Type B pancreatic cell (in vitro differentiated cells): ENCODE measurements at regions not wholly inside any gene's neighbourhood (a gene's known extent, or its start where the extent isn't known, plus 50 kb on each side); places are given as distances from the start of the nearest gene placed in this dataset.
A peak's percentile ranks its signal among the peaks of the same experiment; 100 is the strongest.

Experiments used
- DNase-seq: peaks from one replicate; pipeline ENCODE4 v3.0.0; 2021; ENCODE audit warnings: mixed read lengths; ENCODE audit not compliant: unreplicated experiment; ENCODE audit errors: extremely low spot score
- H3K27ac Mint-ChIP-seq: 2 replicates; pipeline ENCODE4 v1.8.0; 2021; ENCODE audit warnings: mild to moderate bottlenecking, mixed read lengths
- H3K27me3 Mint-ChIP-seq: 2 replicates; pipeline ENCODE4 v1.8.0; 2021; ENCODE audit warnings: mixed read lengths
- H3K36me3 Mint-ChIP-seq: 2 replicates; pipeline ENCODE4 v1.8.0; 2021; ENCODE audit warnings: mixed read lengths
- H3K4me1 Mint-ChIP-seq: one replicate; pipeline ENCODE4 v1.8.0; 2021; ENCODE audit warnings: mixed read lengths; ENCODE audit not compliant: unreplicated experiment
- H3K4me3 Mint-ChIP-seq: 2 replicates; pipeline ENCODE4 v1.8.0; 2021; ENCODE audit warnings: mild to moderate bottlenecking, mixed read lengths
- H3K9me3 Mint-ChIP-seq: 2 replicates; pipeline ENCODE4 v1.8.0; 2021; ENCODE audit warnings: mixed read lengths
- TF ChIP-seq, protein P1 (sequence below): fragments of 200-600 bp; sonication (generic); conservative IDR thresholded peaks from 2 replicates; pipeline ENCODE4 v1.5.0; 2021; ENCODE audit warnings: antibody characterized with exemption, mild to moderate bottlenecking

DNA sequence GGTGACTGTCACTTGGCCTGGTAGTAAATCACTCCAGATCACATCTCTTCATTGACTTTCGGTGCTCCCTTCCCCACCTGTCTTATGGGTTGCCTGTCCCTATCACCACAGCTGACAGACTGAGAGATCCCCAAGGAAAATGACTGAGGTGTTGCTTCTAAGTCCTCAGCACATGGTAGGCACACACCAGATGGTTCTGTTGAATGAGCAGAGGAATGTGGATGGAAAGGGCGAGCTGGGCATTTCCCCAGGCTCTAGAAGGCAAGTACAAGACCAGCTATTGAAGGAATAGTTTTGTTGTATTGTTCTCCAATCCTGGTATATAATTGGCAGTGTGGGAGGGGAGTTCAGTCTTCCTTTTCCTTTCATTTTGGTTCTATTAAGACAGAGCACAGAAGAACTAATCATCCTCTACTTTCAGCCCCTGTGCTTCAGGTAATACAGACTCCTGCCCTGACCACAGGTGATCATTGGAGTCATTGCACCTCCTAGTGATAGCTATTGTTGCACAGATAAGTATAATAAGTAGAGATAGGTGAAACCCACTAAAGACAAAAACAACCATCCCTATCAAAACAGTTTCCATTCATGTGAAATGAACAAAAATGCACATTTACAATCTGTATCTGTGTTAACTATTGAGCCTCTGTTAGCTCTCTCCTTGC is 158.6 kb downstream of the TRAM1L1 start:
- DNase-seq = no peak
- Mint-ChIP-seq H3K27ac (no peak overlapping the region), H3K4me1 (peaks cover 4% of the 10 kb centered on the region), H3K4me3 (peak overlapping the region; percentile 85), H3K9me3 (no peaks in the 10 kb centered on the region), H3K27me3 (peaks cover 10% of the 10 kb centered on the region), H3K36me3 (no peaks in the 10 kb centered on the region)
- TF ChIP-seq, protein P1, sequence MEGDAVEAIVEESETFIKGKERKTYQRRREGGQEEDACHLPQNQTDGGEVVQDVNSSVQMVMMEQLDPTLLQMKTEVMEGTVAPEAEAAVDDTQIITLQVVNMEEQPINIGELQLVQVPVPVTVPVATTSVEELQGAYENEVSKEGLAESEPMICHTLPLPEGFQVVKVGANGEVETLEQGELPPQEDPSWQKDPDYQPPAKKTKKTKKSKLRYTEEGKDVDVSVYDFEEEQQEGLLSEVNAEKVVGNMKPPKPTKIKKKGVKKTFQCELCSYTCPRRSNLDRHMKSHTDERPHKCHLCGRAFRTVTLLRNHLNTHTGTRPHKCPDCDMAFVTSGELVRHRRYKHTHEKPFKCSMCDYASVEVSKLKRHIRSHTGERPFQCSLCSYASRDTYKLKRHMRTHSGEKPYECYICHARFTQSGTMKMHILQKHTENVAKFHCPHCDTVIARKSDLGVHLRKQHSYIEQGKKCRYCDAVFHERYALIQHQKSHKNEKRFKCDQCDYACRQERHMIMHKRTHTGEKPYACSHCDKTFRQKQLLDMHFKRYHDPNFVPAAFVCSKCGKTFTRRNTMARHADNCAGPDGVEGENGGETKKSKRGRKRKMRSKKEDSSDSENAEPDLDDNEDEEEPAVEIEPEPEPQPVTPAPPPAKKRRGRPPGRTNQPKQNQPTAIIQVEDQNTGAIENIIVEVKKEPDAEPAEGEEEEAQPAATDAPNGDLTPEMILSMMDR = no peak

DNA sequence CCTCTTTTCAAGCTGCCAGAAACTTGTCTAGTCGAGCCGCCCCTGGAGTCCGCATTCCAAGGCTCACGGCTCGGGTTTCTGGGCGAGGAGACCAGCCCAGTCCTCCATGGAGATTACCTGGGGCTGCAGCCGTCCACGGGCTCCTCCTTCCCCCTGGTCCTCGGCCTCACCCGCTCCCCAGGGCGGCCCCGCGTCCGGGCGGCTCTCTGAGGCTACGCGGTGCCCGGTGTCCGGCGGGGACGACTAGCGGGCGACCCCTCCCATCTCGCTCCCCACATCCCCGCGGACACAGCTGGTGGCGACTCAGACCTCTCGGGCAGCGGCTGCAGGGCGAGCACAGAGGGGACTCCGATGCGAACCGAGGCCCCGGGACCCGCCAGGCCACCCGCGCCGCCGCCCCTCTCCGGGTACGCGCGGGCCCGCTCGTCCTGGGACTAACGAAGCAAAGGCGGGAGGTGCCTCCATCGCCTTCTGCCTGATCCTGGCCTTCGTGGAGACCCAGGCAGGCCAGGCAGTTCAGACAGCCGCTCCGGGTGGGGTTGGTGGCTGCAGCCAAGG is 159.4 kb downstream of the TRAM1L1 start:
- H3K4me3 Mint-ChIP-seq = peak overlapping the region; percentile 85
- peak; percentile 71 for DNase-seq
- H3K4me1 Mint-ChIP-seq = peaks cover 4% of the 10 kb centered on the region

DNA sequence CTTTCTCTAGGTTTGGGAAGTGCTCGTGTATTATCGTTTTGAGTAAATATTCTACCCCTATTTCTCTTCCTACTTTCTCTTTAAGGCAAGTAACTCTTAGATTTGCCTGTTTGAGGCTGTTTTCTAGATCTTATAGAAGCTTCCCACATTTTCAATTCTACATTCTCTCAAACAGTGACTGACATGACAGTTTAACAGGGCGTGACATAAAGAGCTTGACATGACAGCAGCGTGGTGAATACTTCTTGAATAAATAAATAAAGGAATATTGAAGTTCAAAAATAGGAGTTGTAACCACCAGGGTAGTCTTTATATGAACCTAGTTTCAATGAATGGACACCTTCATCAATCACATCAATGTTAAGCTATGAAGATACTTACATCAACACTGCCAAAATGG is 162.0 kb downstream of the TRAM1L1 start:
- TF ChIP-seq, protein P1 = no peak
- Mint-ChIP-seq H3K4me3 (no peak overlapping the region), H3K27ac (no peak overlapping the region), H3K36me3 (no peaks in the 10 kb centered on the region), H3K27me3 (peaks cover 10% of the 10 kb centered on the region), H3K9me3 (no peaks in the 10 kb centered on the region), H3K4me1 (peaks cover 4% of the 10 kb centered on the region)
- no peak for DNase-seq

More for the DNA sequence above, 159.4 kb downstream of the TRAM1L1 start:
- no peak overlapping the region for H3K27ac Mint-ChIP-seq
- H3K36me3 Mint-ChIP-seq = no peaks in the 10 kb centered on the region
- H3K9me3 Mint-ChIP-seq = no peaks in the 10 kb centered on the region
- TF ChIP-seq, protein P1 = no peak
- H3K27me3 Mint-ChIP-seq = peaks cover 10% of the 10 kb centered on the region

DNA sequence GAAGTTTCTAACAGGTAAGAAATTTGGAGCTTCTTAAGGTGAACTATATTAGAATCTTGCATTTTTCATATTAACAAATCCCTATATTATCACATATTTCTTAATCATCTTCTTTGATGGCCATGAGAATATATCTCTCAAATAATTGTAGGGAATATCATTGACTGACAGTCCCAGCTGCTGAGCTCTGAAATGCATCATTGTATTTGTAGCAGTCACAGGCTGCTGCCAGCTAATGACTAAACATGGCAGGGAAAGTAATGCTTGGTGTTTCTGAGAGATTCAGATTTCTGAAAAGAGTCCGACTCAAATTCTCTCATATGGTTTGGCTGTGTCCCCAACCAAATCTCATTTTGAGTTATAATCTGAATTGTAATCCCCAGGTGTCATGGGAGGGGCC is 171.9 kb downstream of the TRAM1L1 start:
- DNase-seq = no peak

DNA sequence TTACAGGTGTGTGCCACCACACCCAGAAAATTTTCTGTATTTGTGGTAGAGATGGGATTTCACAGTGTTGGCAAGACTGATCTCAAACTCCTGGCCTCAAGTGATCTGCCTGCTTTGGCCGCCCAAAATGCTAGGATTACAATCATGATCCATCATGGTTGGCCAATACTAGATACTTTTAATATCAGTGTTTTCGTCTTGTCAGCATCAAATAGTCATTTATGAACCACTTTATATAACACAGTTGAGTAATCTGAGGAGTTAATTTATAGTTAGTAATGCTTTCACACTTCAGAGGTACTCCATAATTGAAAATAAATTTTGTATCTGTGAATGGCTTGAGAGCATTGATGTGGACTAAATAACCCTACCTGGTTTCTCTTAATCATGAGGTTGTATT is 178.6 kb downstream of the TRAM1L1 start:
- TF ChIP-seq, protein P1 = no peak
- H3K36me3 Mint-ChIP-seq = no peaks in the 10 kb centered on the region
- no peak overlapping the region for H3K27ac Mint-ChIP-seq
- no peaks in the 10 kb centered on the region for H3K27me3 Mint-ChIP-seq
- no peaks in the 10 kb centered on the region for H3K4me1 Mint-ChIP-seq
- no peak overlapping the region for H3K4me3 Mint-ChIP-seq
- no peaks in the 10 kb centered on the region for H3K9me3 Mint-ChIP-seq
- DNase-seq = no peak

More for the DNA sequence above, 171.9 kb downstream of the TRAM1L1 start:
- Mint-ChIP-seq H3K27me3 (no peaks in the 10 kb centered on the region), H3K27ac (no peak overlapping the region), H3K9me3 (no peaks in the 10 kb centered on the region), H3K4me1 (no peaks in the 10 kb centered on the region), H3K4me3 (no peak overlapping the region), H3K36me3 (no peaks in the 10 kb centered on the region)
- TF ChIP-seq, protein P1 = no peak
